HepG2 (cell line): ENCODE measurements at regions not wholly inside any gene's neighbourhood (a gene's known extent, or its start where the extent isn't known, plus 50 kb on each side); places are given as distances from the start of the nearest gene placed in this dataset.

Experiments
- ATF7 ChIP-seq, 2 experiments: fragments of 450-650 bp in 1 of 2; sonication (generic) in 1 of 2; formaldehyde crosslinking in 1 of 2; IDR thresholded peaks; 2 replicates each; pipeline versions ENCODE4 v1.4.0 to v1.6.1; 2016 to 2020; ENCODE audit warnings: antibody characterized with exemption in 1 of 2, mild to moderate bottlenecking in 1 of 2, missing genetic modification reagents in 1 of 2
- CTCF ChIP-seq: sonication (generic); formaldehyde crosslinking; IDR thresholded peaks from 2 replicates; pipeline ENCODE4 v1.5.0; 2020; ENCODE audit warnings: mild to moderate bottlenecking, missing genetic modification reagents, moderate library complexity
- HDAC6 ChIP-seq: fragments of 200-600 bp; sonication (generic); IDR thresholded peaks from 2 replicates; pipeline ENCODE4 v1.7.0; 2017; ENCODE audit warnings: mild to moderate bottlenecking, antibody characterized with exemption, low read length, low read depth
- NPAS2 ChIP-seq: sonication (generic); formaldehyde crosslinking; IDR thresholded peaks from 2 replicates; pipeline ENCODE4 v1.8.0; 2022; ENCODE audit warnings: mild to moderate bottlenecking, missing genetic modification reagents, borderline replicate concordance
- POLR2A ChIP-seq, 2 experiments: IDR thresholded peaks; 2 replicates each; pipeline ENCODE4 v1.6.1; 2011; ENCODE audit warnings: low read depth in 2 of 2, low read length in 2 of 2, mild to moderate bottlenecking in 1 of 2, moderate library complexity in 1 of 2; ENCODE audit not compliant: insufficient read depth in 1 of 2
- POLR2AphosphoS2 ChIP-seq: IDR thresholded peaks from 2 replicates; pipeline ENCODE4 v1.6.1; 2011; ENCODE audit warnings: low read depth, low read length, improper control_type of control experiment
- POLR2AphosphoS5 ChIP-seq: IDR thresholded peaks from 2 replicates; pipeline ENCODE4 v1.6.1; 2012; ENCODE audit warnings: low read depth, low read length
- TBP ChIP-seq: sonication (generic); formaldehyde crosslinking; IDR thresholded peaks from 2 replicates; pipeline ENCODE4 v1.5.0; 2020; ENCODE audit warnings: missing genetic modification reagents
- TRAFD1 ChIP-seq: sonication (generic); formaldehyde crosslinking; IDR thresholded peaks from 2 replicates; pipeline ENCODE4 v1.5.1; 2020; ENCODE audit warnings: missing genetic modification reagents, mild to moderate bottlenecking, borderline replicate concordance
- ZNF496 ChIP-seq: sonication (generic); formaldehyde crosslinking; IDR thresholded peaks from 2 replicates; pipeline ENCODE4 v1.8.1; 2023; ENCODE audit warnings: mild to moderate bottlenecking, moderate library complexity, missing genetic modification reagents; ENCODE audit not compliant: insufficient replicate concordance
- ZNF652 ChIP-seq: IDR thresholded peaks from 2 replicates; pipeline ENCODE4 v1.6.1; 2016; ENCODE audit warnings: low read depth, borderline replicate concordance
- ZNF776 ChIP-seq: sonication (generic); formaldehyde crosslinking; IDR thresholded peaks from 2 replicates; pipeline ENCODE4 v1.4.0; 2020; ENCODE audit warnings: mild to moderate bottlenecking, missing genetic modification reagents

- TF ChIP-seq TBP (CRISPR knock-in tag) (no peak), POLR2A (IDR thresholded peaks at IDR 0.05; ENCODE audit: insufficient read depth in 1 of 2, low read depth in 2 of 2, low read length in 2 of 2) (no peak), POLR2AphosphoS5 (no peak), ZNF776 (CRISPR knock-in tag) (no peak), TRAFD1 (CRISPR knock-in tag) (no peak), ATF7 (IDR thresholded peaks at IDR 0.05) (no peak), ATF7 (CRISPR knock-in tag; IDR thresholded peaks at IDR 0.05) (no peak), CTCF (CRISPR knock-in tag) (no peak), POLR2AphosphoS2 (no peak), ZNF652 (CRISPR knock-in tag) (no peak), HDAC6 (no peak), NPAS2 (CRISPR knock-in tag) (no peak), ZNF496 (CRISPR knock-in tag) (no peak)
Measured at GRCh38 chr6:26296857-26297648, 67.9 kb upstream of the BTN3A2 start.
